HEK293T (cell line): ENCODE measurements at regions not wholly inside any gene's neighbourhood (a gene's known extent, or its start where the extent isn't known, plus 50 kb on each side); places are given as distances from the start of the nearest gene placed in this dataset.

ENCODE experiments used
- CTCF ChIA-PET: fragments of 350-600 bp; formaldehyde crosslinking; extraction: SDS; loops from one replicate; lab custom pipeline; 2021; ENCODE audit warnings: antibody characterized with exemption, inconsistent platforms; lab: Yijun Ruan, JAX
- POLR2A ChIA-PET: fragments of 350-600 bp; formaldehyde crosslinking; extraction: SDS; loops from one replicate; lab custom pipeline; 2020; ENCODE audit warnings: antibody characterized with exemption, inconsistent platforms; lab: Yijun Ruan, JAX
- DNase-seq: peaks from one replicate; pipeline ENCODE4 v3.0.0; 2012; ENCODE audit warnings: mixed read lengths; ENCODE audit errors: extremely low spot score
- ARNT ChIP-seq: fragments of 450-650 bp; IDR thresholded peaks from 2 replicates; pipeline ENCODE4 v1.6.1; 2017; ENCODE audit warnings: mild to moderate bottlenecking
- BHLHE40 ChIP-seq: fragments of 450-650 bp; IDR thresholded peaks from 2 replicates; pipeline ENCODE4 v1.6.1; 2016; ENCODE audit warnings: mild to moderate bottlenecking, moderate library complexity, borderline replicate concordance
- CTBP1 ChIP-seq: fragments of 450-650 bp; IDR thresholded peaks from 2 replicates; pipeline ENCODE4 v1.6.1; 2016; ENCODE audit warnings: borderline replicate concordance
- ELF4 ChIP-seq: fragments of 450-650 bp; IDR thresholded peaks from 2 replicates; pipeline ENCODE4 v1.6.1; 2017; ENCODE audit warnings: antibody characterized with exemption
- FOXA1 ChIP-seq: fragments of 450-650 bp; IDR thresholded peaks from 2 replicates; pipeline ENCODE4 v1.6.1; 2016; ENCODE audit warnings: mild to moderate bottlenecking
- FOXK2 ChIP-seq: fragments of 450-650 bp; IDR thresholded peaks from 2 replicates; pipeline ENCODE4 v1.6.1; 2016; ENCODE audit warnings: mild to moderate bottlenecking
- FOXM1 ChIP-seq: fragments of 450-650 bp; IDR thresholded peaks from 2 replicates; pipeline ENCODE4 v1.6.1; 2017; ENCODE audit warnings: mild to moderate bottlenecking, borderline replicate concordance
- HDGF ChIP-seq: fragments of 450-650 bp; IDR thresholded peaks from 2 replicates; pipeline ENCODE4 v1.6.1; 2017; ENCODE audit warnings: antibody characterized with exemption, borderline replicate concordance
- L3MBTL2 ChIP-seq: fragments of 450-650 bp; conservative IDR thresholded peaks from 2 replicates; pipeline ENCODE4 v1.6.1; 2016; ENCODE audit warnings: mild to moderate bottlenecking
- LEF1 ChIP-seq: fragments of 450-650 bp; IDR thresholded peaks from 2 replicates; pipeline ENCODE4 v1.6.1; 2017; ENCODE audit warnings: mild to moderate bottlenecking, borderline replicate concordance
- NFRKB ChIP-seq: fragments of 450-650 bp; IDR thresholded peaks from 2 replicates; pipeline ENCODE4 v1.6.1; 2016; ENCODE audit warnings: mild to moderate bottlenecking, moderate library complexity
- PKNOX1 ChIP-seq: fragments of 450-650 bp; IDR thresholded peaks from 2 replicates; pipeline ENCODE4 v1.6.1; 2016
- SP1 ChIP-seq: fragments of 450-650 bp; IDR thresholded peaks from 2 replicates; pipeline ENCODE4 v1.6.1; 2017
- SUZ12 ChIP-seq: fragments of 450-650 bp; IDR thresholded peaks from 2 replicates; pipeline ENCODE4 v1.6.1; 2016; ENCODE audit warnings: mild to moderate bottlenecking
- TARDBP ChIP-seq: fragments of 450-650 bp; IDR thresholded peaks from 2 replicates; pipeline ENCODE4 v1.6.1; 2016
- ZNF384 ChIP-seq: fragments of 450-650 bp; IDR thresholded peaks from 2 replicates; pipeline ENCODE4 v1.6.1; 2016

GRCh38 chr7:49636400-49636799 is 137.0 kb upstream of the VWC2 start:
- CTCF ChIA-PET: no interaction called here
- TF ChIP-seq SUZ12: no peak
- no peak for TF ChIP-seq NFRKB
- no peak for TF ChIP-seq L3MBTL2
- no peak for TF ChIP-seq LEF1
- TF ChIP-seq ELF4: no peak
- no peak for TF ChIP-seq BHLHE40
- no peak for TF ChIP-seq FOXM1
- TF ChIP-seq HDGF: no peak
- TF ChIP-seq ZNF384: no peak
- no peak for TF ChIP-seq ARNT
- no peak for TF ChIP-seq PKNOX1
- POLR2A ChIA-PET: no interaction called here
- no peak for DNase-seq

- no peak for DNase-seq
- TF ChIP-seq FOXA1: no peak
- no peak for TF ChIP-seq L3MBTL2
- TF ChIP-seq SUZ12: no peak
- TF ChIP-seq LEF1: no peak
- no peak for TF ChIP-seq SP1
- TF ChIP-seq HDGF: no peak
- no peak for TF ChIP-seq FOXM1
- ChIA-PET POLR2A (no interaction called here), CTCF (no interaction called here)
These were observed 135.3 kb upstream of the VWC2 start for GRCh38 chr7:49638166-49638565.

- no peak for DNase-seq
- ChIA-PET CTCF (no interaction called here), POLR2A (no interaction called here)
- TF ChIP-seq CTBP1 (no peak), TARDBP (no peak), NFRKB (no peak), LEF1 (no peak), SUZ12 (no peak), PKNOX1 (no peak), ARNT (no peak), ELF4 (no peak), L3MBTL2 (no peak), FOXK2 (no peak), FOXM1 (no peak)
These were observed 134.3 kb upstream of the VWC2 start for GRCh38 chr7:49639068-49639593.

DNA sequence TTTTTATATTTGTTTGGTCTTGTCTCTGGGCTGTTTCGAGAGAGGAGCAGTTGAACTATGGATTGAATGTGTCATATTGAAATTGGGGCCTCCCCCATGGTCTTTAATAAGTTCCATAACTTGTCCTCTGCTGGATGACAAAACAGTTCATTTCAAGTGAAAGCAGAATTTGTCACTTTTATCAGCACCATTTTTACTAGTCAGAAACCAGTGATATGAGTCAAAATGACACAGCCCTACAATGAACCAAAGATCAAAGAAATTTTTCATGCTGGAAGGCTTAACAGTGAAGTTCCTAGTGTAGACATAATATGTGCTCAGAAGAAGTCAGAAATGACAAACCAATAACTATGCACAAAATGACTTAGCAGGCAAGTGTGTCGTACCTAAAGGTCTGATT is 133.6 kb upstream of the VWC2 start:
- CTCF ChIA-PET: no interaction called here
- no peak for DNase-seq
- POLR2A ChIA-PET: no interaction called here
- no peak for TF ChIP-seq BHLHE40
- no peak for TF ChIP-seq HDGF
- TF ChIP-seq SUZ12: no peak
- TF ChIP-seq FOXK2: no peak
- TF ChIP-seq PKNOX1: no peak
- no peak for TF ChIP-seq NFRKB
- no peak for TF ChIP-seq LEF1
- TF ChIP-seq FOXM1: no peak

DNA sequence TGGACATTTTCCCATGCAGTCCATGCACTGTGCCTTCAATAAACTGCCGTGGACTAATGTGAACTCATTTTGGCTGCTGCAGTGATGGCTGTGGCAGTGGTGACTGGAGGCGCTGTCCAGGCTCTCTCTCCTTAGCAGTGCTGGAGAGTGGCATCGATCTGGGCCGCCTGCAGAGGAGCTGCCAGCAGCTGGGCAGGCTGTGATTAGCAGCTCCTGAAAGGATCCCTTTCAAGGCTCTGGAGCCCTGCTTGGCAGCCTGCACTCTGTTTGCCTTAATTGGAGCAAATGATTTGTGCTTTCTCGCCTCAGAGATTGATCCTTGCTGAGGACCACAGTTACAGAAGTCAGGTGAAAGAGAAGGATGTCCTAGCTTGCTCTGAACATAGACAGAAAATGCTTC is 130.1 kb upstream of the VWC2 start:
- POLR2A ChIA-PET: no interaction called here
- CTCF ChIA-PET: no interaction called here
- no peak for DNase-seq
- no peak for TF ChIP-seq FOXM1
- TF ChIP-seq ARNT: no peak
- TF ChIP-seq CTBP1: no peak
- no peak for TF ChIP-seq NFRKB
- TF ChIP-seq L3MBTL2: no peak

- ChIA-PET POLR2A (no interaction called here), CTCF (no interaction called here)
- no peak for DNase-seq
- TF ChIP-seq SUZ12: no peak
- TF ChIP-seq FOXM1: no peak
- TF ChIP-seq FOXK2: no peak
- TF ChIP-seq ELF4: no peak
- TF ChIP-seq HDGF: no peak
These were observed 129.7 kb upstream of the VWC2 start for GRCh38 chr7:49643736-49644135.

DNA sequence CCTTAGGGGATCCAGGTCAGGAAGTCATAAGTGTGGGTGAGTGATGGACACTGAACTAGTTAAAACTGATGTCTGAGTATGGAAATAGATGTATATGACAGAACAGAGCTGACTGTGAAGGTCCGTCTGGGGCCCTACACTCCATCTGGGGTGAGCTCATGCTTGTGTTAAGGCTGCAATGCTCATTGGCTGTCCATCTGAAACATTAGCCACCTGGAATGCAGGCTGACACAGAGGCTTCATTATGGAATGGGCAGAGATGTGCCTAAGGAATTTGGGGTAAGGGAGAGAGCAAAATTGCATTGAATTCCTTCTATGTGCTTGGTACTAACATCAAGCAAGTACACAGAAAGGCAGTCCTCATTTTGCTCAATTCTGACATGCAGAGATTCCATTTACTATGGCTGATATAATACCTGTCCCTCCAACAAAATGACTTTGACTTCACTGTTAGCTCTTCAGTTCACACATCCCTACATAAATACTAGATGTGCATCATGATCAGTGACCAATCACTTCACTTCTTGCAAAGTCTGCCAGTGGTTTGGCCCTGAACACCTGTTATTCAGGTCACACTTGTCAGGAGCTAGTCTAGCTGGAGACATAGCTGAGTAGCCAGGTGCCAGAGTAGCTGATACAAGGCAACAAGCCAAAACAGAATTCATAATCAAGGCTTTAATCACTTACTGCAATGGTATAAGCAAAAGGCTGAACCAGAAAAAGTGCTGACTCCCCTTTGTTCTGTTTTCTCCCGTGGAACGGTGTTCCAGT is 128.9 kb upstream of the VWC2 start:
- POLR2A ChIA-PET: no interaction called here
- TF ChIP-seq SUZ12 (no peak), NFRKB (no peak), LEF1 (no peak), PKNOX1 (no peak), ZNF384 (no peak), BHLHE40 (no peak), TARDBP (no peak), HDGF (no peak), FOXM1 (no peak), FOXK2 (no peak), CTBP1 (no peak), ARNT (no peak), FOXA1 (no peak), L3MBTL2 (no peak)
- no peak for DNase-seq
- CTCF ChIA-PET: no interaction called here
